A549 (cell line): ENCODE measurements at regions not wholly inside any gene's neighbourhood (a gene's known extent, or its start where the extent isn't known, plus 50 kb on each side); places are given as distances from the start of the nearest gene placed in this dataset.

Experiments used
- ATAC-seq, 2 experiments: fragments of 200-7000 bp in 1 of 2; fragments of >200 bp in 1 of 2; cut with Nextera tagmentation in 1 of 2; cut with Tn5 transposase in 1 of 2; 3 replicates each; pipeline versions ENCODE4 v1.8.0 to v1.9.1; 2018 to 2020; ENCODE audit warnings: mild to moderate bottlenecking in 1 of 2, moderate library complexity in 1 of 2
- CTCF ChIA-PET: fragments of 300-600 bp; sonication (Branson Sonifier 250); formaldehyde crosslinking; extraction: SDS; loops from one replicate; lab custom pipeline; 2021; ENCODE audit warnings: antibody characterized with exemption, inconsistent platforms; lab: Yijun Ruan, JAX
- POLR2A ChIA-PET: fragments of 350-600 bp; formaldehyde crosslinking; extraction: SDS; loops from one replicate; lab custom pipeline; 2021; ENCODE audit warnings: antibody characterized with exemption, inconsistent platforms; lab: Yijun Ruan, JAX
- DNase-seq, 2 experiments: peaks; one replicate each; pipeline versions ENCODE4 v3.0.0 to v3.0.0-alpha.2; 2011 to 2016; ENCODE audit warnings: low read depth in 1 of 2, low spot score in 1 of 2
- FAIRE-seq: peaks from 2 replicates; lab custom pipeline; 2011; peaks lifted over from hg19 to GRCh38; lab: Jason Lieb, UNC
- H3K27ac ChIP-seq, 2 experiments: fragments of >200 bp; sonication (Bioruptor Twin); formaldehyde crosslinking; 3 replicates each; pipeline ENCODE4 v1.5.1; 2016 to 2017
- H3K4me1 ChIP-seq: fragments of >200 bp; sonication (Bioruptor Twin); formaldehyde crosslinking; 3 replicates; pipeline ENCODE4 v1.6.1; 2016
- H3K4me2 ChIP-seq: fragments of >200 bp; sonication (Bioruptor Twin); formaldehyde crosslinking; 3 replicates; pipeline ENCODE4 v1.6.1; 2016
- H3K4me3 ChIP-seq: fragments of >200 bp; sonication (Bioruptor Twin); formaldehyde crosslinking; 3 replicates; pipeline ENCODE4 v1.5.1; 2016
- H3K9me3 ChIP-seq: fragments of >200 bp; sonication (Bioruptor Twin); formaldehyde crosslinking; 3 replicates; pipeline ENCODE4 v1.6.1; 2016
- CBX2 ChIP-seq: fragments of 200-600 bp; sonication (generic); IDR thresholded peaks from 2 replicates; pipeline ENCODE4 v1.6.1; 2016; ENCODE audit warnings: low read depth, mild to moderate bottlenecking, borderline replicate concordance
- CBX8 ChIP-seq: fragments of 200-600 bp; sonication (generic); IDR thresholded peaks from 2 replicates; pipeline ENCODE4 v1.6.1; 2016
- FOSL2 ChIP-seq, 2 experiments: fragments of 450-650 bp in 1 of 2; fragments of >200 bp in 1 of 2; sonication (Bioruptor Twin) in 1 of 2; formaldehyde crosslinking; IDR thresholded peaks; 2 replicates each; pipeline versions ENCODE4 v1.5.0 to v1.6.1; 2016 to 2020; ENCODE audit warnings: mild to moderate bottlenecking in 1 of 2, moderate library complexity in 1 of 2
- HOXA7 ChIP-seq: fragments of 250-450 bp; sonication (Bioruptor Pico); IDR thresholded peaks from 2 replicates; pipeline ENCODE4 v1.5.0; 2020; ENCODE audit warnings: mild to moderate bottlenecking, moderate library complexity
- HOXB5 ChIP-seq: fragments of 250-450 bp; sonication (Bioruptor Pico); IDR thresholded peaks from 2 replicates; pipeline ENCODE4 v1.5.0; 2020; ENCODE audit warnings: mild to moderate bottlenecking, moderate library complexity
- KDM5A ChIP-seq: fragments of 200-600 bp; sonication (generic); IDR thresholded peaks from 2 replicates; pipeline ENCODE4 v1.6.1; 2016; ENCODE audit warnings: antibody characterized with exemption, mild to moderate bottlenecking
- MAZ ChIP-seq: fragments of 150-350 bp; IDR thresholded peaks from 2 replicates; pipeline ENCODE4 v1.6.1; 2014; ENCODE audit warnings: antibody characterized with exemption, low read depth, low read length, borderline replicate concordance
- MYC ChIP-seq: IDR thresholded peaks from 2 replicates; pipeline ENCODE4 v1.6.1; 2012; ENCODE audit warnings: mild to moderate bottlenecking, inconsistent platforms, low read length, improper control_type of control experiment, borderline replicate concordance
- NFE2L2 ChIP-seq: fragments of 150-350 bp; conservative IDR thresholded peaks from 2 replicates; pipeline ENCODE4 v1.6.1; 2014; ENCODE audit warnings: low read length
- NR3C1 ChIP-seq: fragments of >200 bp; sonication (Bioruptor Twin); formaldehyde crosslinking; IDR thresholded peaks from 3 replicates; pipeline ENCODE4 v1.6.1; 2017
- POLR2AphosphoS2 ChIP-seq: conservative IDR thresholded peaks from 2 replicates; pipeline ENCODE4 v1.6.1; 2012; ENCODE audit warnings: low read length, improper control_type of control experiment, inconsistent platforms
- RFX5 ChIP-seq: fragments of 450-650 bp; IDR thresholded peaks from 2 replicates; pipeline ENCODE4 v1.7.1; 2014; ENCODE audit warnings: antibody characterized with exemption, mild to moderate bottlenecking, moderate library complexity
- SREBF2 ChIP-seq: fragments of 450-650 bp; IDR thresholded peaks from 2 replicates; pipeline ENCODE4 v1.6.1; 2014; ENCODE audit warnings: mild to moderate bottlenecking, moderate library complexity
- ZC3H11A ChIP-seq: fragments of 450-650 bp; IDR thresholded peaks from 2 replicates; pipeline ENCODE4 v1.6.1; 2014; ENCODE audit warnings: antibody characterized with exemption, mild to moderate bottlenecking
- WGBS: methylation state at CpG from one replicate; pipeline ENCODE4 v1.1.6; 2017; ENCODE audit errors: missing lambda C conversion rate; 5-methylcytosine and 5-hydroxymethylcytosine counted together
- TF ChIP-seq, protein P1 (sequence below): fragments of 200-600 bp; sonication (generic); IDR thresholded peaks from 2 replicates; pipeline ENCODE4 v1.6.1; 2016; ENCODE audit warnings: antibody characterized with exemption, mild to moderate bottlenecking, moderate library complexity
- TF ChIP-seq, protein P2 (sequence below): fragments of >200 bp; sonication (Bioruptor Twin); formaldehyde crosslinking; IDR thresholded peaks from 3 replicates; pipeline ENCODE4 v1.6.1; 2016
- TF ChIP-seq, protein P3 (sequence below): IDR thresholded peaks from 2 replicates; pipeline ENCODE4 v1.6.1; 2012; ENCODE audit warnings: low read depth, borderline replicate concordance
- TF ChIP-seq, protein P4 (sequence below): fragments of >200 bp; sonication (Bioruptor Twin); formaldehyde crosslinking; IDR thresholded peaks from 2 replicates; pipeline ENCODE4 v1.6.1; 2016
- TF ChIP-seq, protein P5 (sequence below): IDR thresholded peaks from 2 replicates; pipeline ENCODE4 v1.6.1; 2012
- TF ChIP-seq, protein P6 (sequence below): fragments of >200 bp; sonication (Bioruptor Twin); formaldehyde crosslinking; IDR thresholded peaks from 3 replicates; pipeline ENCODE4 v1.5.1; 2016
- TF ChIP-seq, protein P7 (sequence below): fragments of 250-450 bp; sonication (Bioruptor Pico); IDR thresholded peaks from 2 replicates; pipeline ENCODE4 v1.5.0; 2021; ENCODE audit warnings: mild to moderate bottlenecking, moderate library complexity, borderline replicate concordance

DNA sequence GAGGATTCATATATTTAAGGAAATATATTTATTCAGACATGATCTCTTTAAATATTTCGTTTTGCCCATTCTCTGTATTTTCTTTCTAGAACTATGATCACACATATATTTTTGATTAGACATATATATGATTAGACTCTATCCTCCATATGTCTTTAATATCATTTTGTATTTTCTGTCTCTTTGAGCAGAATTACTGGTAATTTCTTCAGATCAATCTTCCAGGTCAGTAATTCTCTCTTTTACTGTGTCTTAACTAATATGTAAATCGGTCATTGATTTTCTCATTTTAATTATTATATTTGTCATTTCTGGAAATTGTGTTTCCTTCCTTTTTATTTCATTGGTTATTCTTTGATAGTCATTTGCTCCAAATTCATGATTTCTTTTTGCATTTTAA lies 586.2 kb downstream of the NR2F2 start (continued):
- TF ChIP-seq, protein P1, sequence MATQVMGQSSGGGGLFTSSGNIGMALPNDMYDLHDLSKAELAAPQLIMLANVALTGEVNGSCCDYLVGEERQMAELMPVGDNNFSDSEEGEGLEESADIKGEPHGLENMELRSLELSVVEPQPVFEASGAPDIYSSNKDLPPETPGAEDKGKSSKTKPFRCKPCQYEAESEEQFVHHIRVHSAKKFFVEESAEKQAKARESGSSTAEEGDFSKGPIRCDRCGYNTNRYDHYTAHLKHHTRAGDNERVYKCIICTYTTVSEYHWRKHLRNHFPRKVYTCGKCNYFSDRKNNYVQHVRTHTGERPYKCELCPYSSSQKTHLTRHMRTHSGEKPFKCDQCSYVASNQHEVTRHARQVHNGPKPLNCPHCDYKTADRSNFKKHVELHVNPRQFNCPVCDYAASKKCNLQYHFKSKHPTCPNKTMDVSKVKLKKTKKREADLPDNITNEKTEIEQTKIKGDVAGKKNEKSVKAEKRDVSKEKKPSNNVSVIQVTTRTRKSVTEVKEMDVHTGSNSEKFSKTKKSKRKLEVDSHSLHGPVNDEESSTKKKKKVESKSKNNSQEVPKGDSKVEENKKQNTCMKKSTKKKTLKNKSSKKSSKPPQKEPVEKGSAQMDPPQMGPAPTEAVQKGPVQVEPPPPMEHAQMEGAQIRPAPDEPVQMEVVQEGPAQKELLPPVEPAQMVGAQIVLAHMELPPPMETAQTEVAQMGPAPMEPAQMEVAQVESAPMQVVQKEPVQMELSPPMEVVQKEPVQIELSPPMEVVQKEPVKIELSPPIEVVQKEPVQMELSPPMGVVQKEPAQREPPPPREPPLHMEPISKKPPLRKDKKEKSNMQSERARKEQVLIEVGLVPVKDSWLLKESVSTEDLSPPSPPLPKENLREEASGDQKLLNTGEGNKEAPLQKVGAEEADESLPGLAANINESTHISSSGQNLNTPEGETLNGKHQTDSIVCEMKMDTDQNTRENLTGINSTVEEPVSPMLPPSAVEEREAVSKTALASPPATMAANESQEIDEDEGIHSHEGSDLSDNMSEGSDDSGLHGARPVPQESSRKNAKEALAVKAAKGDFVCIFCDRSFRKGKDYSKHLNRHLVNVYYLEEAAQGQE, result no peak
- TF ChIP-seq KDM5A, result no peak
- TF ChIP-seq, protein P2, sequence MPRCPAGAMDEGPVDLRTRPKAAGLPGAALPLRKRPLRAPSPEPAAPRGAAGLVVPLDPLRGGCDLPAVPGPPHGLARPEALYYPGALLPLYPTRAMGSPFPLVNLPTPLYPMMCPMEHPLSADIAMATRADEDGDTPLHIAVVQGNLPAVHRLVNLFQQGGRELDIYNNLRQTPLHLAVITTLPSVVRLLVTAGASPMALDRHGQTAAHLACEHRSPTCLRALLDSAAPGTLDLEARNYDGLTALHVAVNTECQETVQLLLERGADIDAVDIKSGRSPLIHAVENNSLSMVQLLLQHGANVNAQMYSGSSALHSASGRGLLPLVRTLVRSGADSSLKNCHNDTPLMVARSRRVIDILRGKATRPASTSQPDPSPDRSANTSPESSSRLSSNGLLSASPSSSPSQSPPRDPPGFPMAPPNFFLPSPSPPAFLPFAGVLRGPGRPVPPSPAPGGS, result no peak
- TF ChIP-seq, protein P3, sequence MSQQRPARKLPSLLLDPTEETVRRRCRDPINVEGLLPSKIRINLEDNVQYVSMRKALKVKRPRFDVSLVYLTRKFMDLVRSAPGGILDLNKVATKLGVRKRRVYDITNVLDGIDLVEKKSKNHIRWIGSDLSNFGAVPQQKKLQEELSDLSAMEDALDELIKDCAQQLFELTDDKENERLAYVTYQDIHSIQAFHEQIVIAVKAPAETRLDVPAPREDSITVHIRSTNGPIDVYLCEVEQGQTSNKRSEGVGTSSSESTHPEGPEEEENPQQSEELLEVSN, result no peak
- TF ChIP-seq CBX8, result no peak
- TF ChIP-seq, protein P4, sequence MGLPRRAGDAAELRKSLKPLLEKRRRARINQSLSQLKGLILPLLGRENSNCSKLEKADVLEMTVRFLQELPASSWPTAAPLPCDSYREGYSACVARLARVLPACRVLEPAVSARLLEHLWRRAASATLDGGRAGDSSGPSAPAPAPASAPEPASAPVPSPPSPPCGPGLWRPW, result no peak
- TF ChIP-seq, protein P5, sequence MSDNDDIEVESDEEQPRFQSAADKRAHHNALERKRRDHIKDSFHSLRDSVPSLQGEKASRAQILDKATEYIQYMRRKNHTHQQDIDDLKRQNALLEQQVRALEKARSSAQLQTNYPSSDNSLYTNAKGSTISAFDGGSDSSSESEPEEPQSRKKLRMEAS, result no peak

DNA sequence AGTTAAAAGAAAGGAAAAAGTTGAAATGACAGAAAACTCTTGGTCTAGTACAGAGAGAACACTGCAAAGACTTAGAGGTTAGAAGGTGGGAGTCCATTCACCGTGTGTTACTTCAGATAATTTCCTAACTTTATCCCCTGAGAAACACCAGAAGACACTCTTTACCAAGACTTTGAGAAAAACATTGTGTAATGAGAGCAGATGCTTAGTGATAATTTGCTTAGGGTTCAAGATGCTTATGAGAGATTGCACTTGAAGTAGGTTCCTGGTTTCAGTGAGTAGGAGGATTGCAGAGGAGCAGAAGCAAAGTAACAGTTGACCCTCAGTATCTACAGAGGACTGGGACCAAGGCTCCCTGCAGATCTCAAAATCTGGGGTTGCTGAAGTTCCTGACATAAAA lies 594.1 kb downstream of the NR2F2 start:
- WGBS, result 2% methylated on average over 1 of the region's 1 CpG

DNA sequence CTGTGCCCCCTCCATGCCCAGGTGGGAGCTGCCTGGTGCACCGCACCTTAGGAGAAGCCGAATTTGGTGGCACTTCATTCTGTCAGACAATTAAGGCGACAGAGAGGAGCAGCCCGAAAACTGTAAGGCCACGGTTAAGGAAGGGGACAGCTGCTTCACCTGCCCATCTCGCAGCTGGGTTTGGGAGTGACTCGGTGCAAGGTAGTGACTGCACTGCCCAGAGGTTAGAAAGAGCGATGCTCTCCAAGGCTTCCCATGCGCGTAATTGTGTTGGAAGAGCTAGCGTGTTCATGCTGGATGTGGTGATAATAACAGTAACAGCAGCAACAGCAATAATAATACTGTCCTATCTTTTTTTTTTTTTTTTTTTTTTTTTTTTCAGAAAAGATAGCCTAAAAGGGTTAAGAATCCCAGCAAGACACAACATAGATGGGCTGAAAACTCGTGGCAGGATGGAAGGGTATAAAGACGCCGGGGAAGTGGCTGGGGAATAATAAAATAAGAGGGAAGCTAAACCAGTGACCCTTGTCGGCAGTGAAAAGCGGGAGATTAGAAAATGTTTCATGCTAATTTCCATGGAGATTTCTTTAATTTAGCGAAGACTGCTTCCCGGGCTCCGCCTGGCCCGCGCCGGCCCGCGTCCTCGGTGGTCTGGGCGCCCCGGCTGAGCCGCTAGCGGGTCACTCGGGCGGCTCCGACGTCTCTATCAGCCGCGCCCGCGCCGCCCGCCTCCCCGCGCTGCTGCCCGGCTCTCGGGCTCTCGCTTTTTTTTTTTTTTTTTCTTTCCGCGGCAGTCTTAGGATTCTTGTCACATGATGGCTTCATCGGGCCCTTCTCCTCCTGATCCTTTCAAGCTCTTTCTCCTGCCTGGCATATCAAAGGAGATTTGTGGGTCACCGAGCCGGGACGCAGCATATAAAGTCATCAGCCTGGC lies 617.1 kb downstream of the NR2F2 start:
- ATAC-seq, result no peak
- no peak for FAIRE-seq
- POLR2A ChIA-PET, result no interaction called here
- TF ChIP-seq SREBF2, result no peak
- TF ChIP-seq MAZ, result no peak
- no peak for TF ChIP-seq ZC3H11A
- no peak for TF ChIP-seq NFE2L2
- TF ChIP-seq, protein P4, result no peak
- TF ChIP-seq NR3C1, result no peak
- TF ChIP-seq CBX8, result no peak
- TF ChIP-seq CBX2, result no peak
- TF ChIP-seq, protein P6, sequence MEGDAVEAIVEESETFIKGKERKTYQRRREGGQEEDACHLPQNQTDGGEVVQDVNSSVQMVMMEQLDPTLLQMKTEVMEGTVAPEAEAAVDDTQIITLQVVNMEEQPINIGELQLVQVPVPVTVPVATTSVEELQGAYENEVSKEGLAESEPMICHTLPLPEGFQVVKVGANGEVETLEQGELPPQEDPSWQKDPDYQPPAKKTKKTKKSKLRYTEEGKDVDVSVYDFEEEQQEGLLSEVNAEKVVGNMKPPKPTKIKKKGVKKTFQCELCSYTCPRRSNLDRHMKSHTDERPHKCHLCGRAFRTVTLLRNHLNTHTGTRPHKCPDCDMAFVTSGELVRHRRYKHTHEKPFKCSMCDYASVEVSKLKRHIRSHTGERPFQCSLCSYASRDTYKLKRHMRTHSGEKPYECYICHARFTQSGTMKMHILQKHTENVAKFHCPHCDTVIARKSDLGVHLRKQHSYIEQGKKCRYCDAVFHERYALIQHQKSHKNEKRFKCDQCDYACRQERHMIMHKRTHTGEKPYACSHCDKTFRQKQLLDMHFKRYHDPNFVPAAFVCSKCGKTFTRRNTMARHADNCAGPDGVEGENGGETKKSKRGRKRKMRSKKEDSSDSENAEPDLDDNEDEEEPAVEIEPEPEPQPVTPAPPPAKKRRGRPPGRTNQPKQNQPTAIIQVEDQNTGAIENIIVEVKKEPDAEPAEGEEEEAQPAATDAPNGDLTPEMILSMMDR, result no peak
- TF ChIP-seq, protein P3, result no peak
- TF ChIP-seq, protein P7, sequence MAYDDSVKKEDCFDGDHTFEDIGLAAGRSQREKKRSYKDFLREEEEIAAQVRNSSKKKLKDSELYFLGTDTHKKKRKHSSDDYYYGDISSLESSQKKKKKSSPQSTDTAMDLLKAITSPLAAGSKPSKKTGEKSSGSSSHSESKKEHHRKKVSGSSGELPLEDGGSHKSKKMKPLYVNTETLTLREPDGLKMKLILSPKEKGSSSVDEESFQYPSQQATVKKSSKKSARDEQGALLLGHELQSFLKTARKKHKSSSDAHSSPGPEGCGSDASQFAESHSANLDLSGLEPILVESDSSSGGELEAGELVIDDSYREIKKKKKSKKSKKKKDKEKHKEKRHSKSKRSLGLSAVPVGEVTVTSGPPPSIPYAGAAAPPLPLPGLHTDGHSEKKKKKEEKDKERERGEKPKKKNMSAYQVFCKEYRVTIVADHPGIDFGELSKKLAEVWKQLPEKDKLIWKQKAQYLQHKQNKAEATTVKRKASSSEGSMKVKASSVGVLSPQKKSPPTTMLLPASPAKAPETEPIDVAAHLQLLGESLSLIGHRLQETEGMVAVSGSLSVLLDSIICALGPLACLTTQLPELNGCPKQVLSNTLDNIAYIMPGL (CRISPR knock-in tag), result no peak
- no peak for TF ChIP-seq RFX5

More for the DNA sequence above, 594.1 kb downstream of the NR2F2 start:
- Histone ChIP-seq H3K4me3 (no peak overlapping the region), H3K27ac (no peak overlapping the region), H3K4me1 (no peaks in the 10 kb centered on the region), H3K4me2 (no peak overlapping the region), H3K9me3 (peaks cover 6% of the 10 kb centered on the region; the same call in 1 of the 3 replicates)
- ATAC-seq (no peak), DNase-seq (no peak), FAIRE-seq (no peak)
- ChIA-PET POLR2A (no interaction called here), CTCF (no interaction called here)
- TF ChIP-seq POLR2AphosphoS2 (no peak), FOSL2 (IDR thresholded peaks at IDR 0.05) (no peak), FOSL2 (CRISPR knock-in tag; IDR thresholded peaks at IDR 0.05) (no peak), HOXA7 (CRISPR knock-in tag) (no peak), HOXB5 (no peak), MYC (no peak)
- TF ChIP-seq, protein P2, result no peak
- TF ChIP-seq, all 56 proteins: peak for 0

More for the DNA sequence above, 617.1 kb downstream of the NR2F2 start:
- WGBS, result 32% methylated on average over 50 of the region's 50 CpGs
- no peak for DNase-seq
- H3K4me1 ChIP-seq, result no peaks in the 10 kb centered on the region
- no peaks in the 10 kb centered on the region for H3K9me3 ChIP-seq
- CTCF ChIA-PET, result interaction anchor here (0.6 to 1.2 kb wide), 2 partner anchors 10 to 717 kb away, joined by 3 read pairs; no protein-coding TSS in a partner anchor
- no peak overlapping the region for H3K4me2 ChIP-seq
- H3K27ac ChIP-seq, result no peak overlapping the region
- no peak overlapping the region for H3K4me3 ChIP-seq
